GM21515 (cell line): ENCODE measurements at regions not wholly inside any gene's neighbourhood (a gene's known extent, or its start where the extent isn't known, plus 50 kb on each side); places are given as distances from the start of the nearest gene placed in this dataset.

Source experiments
- ATAC-seq: cut with Tn5 transposase; IDR thresholded peaks from one replicate; pipeline ENCODE4 v1.9.1; 2021; ENCODE audit not compliant: unreplicated experiment

DNA sequence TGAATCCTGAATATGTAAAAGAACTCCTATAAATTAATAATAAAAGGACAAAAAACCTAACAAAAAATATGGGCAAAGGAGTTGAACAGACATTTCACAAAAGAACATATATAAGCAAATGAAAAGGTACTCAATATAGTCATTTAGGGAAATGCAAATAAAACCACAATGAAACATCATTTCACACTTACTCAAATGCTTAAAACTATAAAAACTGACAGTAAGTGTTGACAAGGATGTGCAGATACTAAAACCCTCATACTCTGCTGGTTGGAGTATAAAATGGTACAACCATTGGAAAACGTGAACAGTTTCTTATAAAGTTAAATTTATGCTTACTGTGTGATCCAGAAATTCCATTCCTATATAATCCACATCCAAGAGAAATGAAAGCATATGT is 247.1 kb downstream of the GXYLT1 start:
- ATAC-seq, result no peak

DNA sequence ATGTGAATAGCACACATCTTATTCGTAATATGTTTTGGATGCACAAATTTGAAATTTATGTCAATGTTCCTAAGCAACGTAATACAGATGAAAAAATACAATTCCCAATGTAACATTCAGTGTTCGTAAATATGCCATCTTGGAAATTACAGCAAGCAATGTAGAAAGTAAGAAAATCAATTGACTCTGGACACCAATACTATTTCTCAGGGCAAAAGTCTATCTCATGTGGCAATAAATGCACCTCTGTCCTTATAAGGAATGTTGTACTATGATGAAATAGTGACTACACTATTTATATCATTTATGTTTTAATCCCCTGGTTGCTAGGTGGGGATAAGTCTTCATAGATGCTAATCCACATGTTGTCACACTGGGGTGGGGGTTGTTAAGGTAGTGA is 251.2 kb downstream of the GXYLT1 start:
- no peak for ATAC-seq

DNA sequence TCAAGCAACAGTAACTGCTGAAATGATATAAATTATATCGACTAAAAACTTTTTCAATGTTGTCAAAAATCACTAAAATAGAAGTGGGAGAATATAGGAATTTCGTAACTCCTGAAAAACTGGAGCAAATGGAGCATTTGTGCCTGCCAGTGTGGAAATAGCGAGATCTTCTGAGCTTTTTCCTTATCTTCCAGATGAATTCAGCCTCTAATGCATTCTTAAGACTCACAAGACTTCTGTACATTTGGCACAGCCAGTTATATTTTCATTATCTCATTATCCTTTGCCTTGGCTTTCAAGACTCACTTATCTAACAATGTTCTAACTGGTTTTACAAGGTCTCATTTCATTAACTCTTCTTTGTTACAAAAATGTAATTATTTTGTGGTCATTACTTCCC is 252.4 kb downstream of the GXYLT1 start:
- no peak for ATAC-seq

DNA sequence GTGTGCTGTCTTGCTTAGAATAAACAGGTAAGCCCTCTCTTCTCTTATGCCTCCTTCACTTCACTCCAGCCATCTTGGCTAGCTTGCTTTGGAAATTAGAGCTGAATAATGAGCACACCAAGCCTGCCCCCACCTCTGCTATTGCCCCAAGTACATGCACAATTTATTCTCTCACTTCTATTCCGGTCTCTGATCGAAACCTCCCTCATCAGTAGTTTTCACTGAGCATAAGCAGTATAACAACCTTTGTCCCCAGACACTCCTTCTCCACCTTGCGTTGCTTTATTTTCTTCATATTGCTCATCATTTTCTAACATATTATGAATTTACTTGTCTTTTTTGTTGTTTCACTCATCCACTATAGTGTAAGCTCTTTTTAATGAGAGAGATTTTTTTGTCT is 253.4 kb downstream of the GXYLT1 start:
- ATAC-seq, result no peak

DNA sequence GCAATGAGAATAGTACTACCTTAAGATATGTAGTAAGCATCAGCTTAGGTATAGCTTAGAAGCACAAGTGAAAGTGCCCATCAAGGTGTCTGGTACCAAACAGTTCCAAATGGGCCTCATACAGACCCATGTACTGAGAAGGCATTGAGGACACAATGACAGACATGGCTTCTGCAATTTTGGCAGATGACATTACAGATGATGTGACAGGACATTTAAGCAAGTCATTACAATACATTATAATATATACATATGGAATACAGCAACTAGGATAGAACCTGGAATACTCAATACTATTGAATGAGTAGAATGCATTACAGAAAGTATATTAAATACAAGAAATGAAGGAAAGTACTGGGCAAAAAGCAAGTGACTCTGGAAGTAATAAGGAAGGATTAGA is 256.4 kb downstream of the GXYLT1 start:
- ATAC-seq, result no peak

DNA sequence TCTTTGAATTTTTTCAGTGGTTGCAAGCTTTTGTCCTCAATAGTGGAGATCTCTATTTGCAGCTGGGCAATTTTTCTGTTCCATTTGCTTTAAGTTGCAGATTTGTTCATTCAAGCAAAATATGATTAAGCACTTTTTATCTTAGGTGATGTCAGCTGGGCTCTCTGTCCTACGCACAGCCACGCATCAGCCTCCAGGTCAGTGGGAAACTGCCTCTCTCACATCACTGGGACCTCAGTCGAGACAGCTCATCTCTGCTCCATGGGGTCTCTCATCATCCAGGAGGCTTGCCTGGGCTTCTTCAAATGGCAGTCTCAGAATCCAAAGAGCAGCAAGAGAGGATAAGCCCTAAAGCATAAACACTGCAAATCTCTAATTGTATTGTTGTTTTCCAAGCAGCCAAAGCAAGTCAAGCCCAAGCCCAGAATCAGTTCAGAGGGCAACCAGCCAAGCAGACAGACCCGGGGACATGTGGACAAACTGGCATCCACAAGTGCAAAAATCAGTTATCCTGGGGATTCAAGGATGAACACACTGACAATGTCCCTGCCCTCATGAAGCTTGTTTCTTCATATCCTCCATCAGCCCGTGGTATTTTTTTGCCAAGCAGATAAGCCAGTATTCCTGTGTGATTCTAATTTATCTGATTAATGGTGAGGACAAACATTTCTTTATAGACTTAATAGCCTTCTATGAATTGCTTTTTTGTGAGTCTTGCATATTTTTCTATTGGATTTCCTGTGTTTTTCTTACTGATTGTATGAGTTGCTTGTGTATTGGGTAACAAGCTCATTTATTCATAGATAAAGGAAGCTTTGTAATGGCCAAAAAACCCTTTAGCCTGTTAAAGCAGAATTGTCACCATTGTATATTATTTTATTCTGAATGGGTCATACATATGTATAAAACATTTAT is 262.5 kb downstream of the GXYLT1 start:
- ATAC-seq, result no peak

DNA sequence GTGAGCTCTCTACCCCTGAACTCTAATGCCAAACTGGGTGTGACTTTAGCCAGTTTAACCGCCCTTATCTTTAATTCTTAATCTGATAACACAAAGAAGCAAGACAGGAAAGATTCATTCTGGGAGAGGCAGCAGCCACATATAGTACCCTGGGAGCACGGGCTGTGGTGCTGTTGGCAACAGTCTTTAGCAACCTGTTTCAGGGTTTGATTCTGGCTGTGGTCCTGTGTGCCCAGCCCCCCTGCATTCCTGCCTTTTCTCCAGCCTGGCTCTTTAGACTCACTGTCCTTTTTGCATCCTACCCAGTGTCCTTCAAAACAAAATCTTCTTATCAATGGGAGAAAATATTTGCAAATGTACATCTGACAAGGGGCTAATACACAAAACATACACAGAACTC is 275.2 kb downstream of the GXYLT1 start:
- no peak for ATAC-seq

DNA sequence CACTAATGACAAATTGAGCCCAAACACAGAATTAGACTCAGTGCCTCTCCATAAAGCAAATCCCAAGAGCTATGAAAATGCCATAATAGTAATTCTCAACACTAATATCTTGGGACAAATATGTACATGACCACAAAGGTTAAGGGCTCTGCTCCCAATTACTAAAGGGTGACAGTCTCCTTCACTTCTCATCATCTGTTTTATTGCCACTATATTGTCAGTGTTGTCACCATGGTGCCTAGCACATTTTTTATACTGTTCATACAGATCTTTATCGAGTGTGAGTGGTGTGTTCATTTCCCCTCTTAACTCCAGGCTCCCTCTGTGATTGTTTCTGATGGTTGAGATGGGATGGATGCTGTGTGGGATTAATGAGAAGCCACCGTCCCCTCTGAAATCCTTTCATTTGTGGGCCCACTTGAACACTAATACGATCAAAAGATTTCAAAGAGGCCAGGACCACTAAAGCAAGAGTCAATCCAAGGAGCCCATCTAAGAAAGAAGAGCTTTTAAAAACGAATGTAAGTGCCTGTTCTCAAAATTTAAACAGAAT is 277.7 kb downstream of the GXYLT1 start:
- ATAC-seq, result no peak

DNA sequence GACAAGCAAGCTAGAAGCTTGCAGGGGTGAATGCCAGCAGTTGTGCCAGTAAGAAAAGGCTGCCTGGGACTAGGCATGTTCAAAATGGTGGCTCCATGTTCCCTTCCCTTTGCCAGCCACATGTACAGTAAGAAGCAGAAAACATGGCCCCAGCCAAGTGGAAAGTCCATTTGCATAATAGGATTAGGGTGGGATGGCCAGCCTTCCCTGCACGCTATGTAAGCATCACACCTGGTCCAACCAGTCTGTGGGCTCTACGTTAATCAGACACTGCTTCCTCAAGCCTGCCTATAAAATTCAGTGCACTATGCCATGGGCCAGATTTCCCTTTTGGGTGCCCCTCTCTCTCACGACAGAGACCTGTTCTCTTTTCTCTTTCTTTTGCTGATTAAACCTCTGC is 288.4 kb downstream of the GXYLT1 start:
- no peak for ATAC-seq

DNA sequence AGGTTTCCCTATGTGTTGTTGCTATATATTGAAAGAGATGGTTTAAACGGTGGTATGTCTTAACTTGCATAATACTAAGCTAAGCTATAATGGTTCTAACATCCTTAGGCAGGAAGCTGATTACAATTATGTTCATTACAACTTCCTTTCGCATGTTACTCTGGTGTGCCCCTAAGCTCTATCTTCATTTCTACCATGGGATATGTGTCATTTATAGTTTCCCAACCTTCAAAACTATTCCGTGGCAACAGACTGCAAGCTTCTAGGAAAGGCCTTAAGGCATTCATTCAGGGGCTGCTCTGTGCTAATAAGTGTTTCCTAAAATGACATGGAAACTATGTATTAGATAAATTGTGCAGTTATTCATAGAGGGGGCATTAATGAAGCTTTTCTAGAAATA is 294.6 kb downstream of the GXYLT1 start:
- ATAC-seq, result no peak

DNA sequence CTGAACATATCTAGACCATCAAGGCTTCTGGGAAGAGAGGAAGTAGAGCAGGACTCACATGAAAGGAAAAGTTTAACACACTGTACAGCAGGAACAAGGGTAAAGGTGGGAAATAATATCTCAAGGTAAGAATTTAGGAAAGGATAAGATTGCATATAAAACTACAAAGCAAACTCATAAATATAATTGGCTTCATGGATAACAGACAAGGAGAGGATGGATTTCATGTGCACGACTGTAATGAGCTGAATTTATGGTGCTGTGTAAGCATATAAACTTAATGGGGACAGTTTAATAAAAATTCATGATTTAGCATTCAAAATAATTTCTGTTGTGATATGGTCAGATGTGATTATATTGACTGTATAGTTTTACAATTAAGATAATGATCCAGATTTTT is 298.0 kb downstream of the GXYLT1 start:
- no peak for ATAC-seq

DNA sequence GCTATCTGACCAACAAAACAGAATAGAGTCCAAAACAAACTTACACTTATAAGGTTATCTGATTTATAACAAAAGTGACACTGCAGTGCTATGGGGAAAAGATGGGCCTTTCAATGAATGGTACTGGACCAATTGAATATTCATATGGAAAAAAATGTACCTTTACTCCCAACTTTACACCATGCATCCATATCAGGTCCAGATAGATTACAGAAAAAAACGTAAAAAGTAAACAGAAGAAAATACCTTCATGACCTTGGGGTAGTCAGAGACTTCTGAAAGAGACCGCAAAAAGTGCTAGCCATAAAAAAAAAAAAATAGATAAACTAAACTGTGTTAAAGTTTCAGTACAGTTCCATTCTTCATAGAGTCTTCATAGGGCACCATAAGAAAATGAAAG is 308.3 kb downstream of the GXYLT1 start:
- no peak for ATAC-seq

DNA sequence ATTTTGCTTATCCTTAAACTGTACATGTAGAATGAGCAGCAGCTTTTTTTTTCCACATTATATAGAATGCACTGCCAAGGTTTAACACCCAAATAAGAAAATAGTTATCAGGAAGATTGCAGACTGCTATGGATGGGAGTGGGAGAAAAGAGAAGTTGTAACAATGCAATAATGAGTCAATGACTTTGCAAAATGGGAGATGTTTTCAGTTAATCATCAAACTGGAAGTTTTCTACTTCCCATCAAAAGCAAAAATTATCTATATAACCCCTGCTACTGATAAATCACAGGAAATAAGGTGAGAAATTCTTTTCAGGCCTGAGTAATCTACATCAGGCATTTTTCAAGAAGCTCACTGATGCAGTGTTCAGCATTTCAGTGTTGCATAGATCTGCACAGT is 309.1 kb downstream of the GXYLT1 start:
- ATAC-seq, result no peak

DNA sequence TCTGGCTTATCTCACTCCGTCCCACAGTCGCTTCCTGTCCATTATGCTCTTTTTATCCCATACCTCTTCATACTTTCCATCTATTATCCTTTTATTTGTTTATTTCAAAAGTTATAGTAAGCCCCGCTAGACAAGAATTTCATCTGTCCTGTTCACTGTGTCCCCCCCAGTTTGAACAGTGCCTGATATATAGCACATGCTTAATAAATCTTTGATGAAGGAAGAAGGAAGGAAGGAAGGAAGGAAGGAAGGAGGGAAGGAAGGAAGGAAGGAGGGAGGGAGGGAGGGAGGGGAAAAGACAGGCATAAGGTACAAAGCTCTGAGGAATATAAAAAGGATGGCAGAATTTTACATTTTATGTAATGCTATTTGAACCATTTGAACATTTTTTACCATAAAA is 324.7 kb downstream of the GXYLT1 start:
- no peak for ATAC-seq

DNA sequence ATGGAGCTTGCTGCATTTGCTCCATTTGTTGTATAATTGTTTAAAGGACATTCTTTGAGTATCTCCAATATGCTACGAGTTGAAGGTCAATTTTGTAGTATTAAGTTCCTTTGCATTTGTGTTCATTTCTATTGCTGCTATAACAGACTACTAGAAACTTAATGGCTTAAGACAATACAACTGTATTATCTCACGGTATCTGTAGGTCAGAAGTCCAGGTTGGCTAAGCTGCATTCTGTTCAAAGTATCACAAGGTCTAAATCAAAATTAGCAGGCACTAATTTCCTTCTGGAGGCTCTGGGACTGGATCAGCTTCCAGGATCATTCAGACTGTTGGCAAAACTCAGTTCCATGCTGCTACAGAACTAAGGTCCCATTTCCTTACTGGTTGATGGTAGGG is 340.6 kb downstream of the GXYLT1 start:
- ATAC-seq, result no peak

DNA sequence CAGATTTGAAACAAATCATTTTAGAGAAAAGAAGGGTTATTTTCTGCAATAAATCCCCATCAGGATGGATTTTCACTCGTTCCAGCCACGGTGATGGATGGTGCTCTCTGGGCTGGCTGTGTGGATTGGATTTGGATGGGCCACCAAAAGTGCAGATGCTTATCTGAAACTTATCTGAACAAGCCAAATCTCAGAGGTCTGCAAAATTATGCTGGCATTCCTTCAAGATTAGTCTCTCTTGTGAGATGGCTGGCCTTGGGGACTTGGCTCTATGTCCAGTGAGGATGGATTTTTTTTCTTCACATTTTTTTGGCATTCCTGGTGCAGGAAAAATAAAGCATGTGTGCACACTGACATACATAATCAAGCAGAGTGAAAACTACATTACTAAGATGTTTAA is 341.9 kb downstream of the GXYLT1 start:
- no peak for ATAC-seq

DNA sequence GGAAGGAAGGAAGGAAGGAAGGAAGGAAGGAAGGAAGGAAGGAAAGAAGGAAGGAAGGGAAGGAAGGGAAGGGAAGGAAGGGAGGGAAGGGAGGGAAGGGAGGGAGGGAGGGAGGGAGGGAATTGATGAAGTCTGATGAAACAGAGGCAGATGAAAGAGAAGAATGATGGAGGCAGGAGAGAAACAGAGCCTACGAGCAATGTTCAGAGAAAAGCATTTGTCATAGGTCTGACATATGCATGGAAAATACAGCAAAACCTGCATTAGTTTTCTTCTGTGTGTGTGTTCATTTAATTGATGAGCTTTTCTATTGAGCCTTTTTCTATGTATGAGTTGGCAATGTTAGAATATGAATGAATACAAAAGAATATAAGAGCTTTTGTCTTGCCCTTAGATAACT is 343.4 kb downstream of the GXYLT1 start:
- ATAC-seq, result no peak

DNA sequence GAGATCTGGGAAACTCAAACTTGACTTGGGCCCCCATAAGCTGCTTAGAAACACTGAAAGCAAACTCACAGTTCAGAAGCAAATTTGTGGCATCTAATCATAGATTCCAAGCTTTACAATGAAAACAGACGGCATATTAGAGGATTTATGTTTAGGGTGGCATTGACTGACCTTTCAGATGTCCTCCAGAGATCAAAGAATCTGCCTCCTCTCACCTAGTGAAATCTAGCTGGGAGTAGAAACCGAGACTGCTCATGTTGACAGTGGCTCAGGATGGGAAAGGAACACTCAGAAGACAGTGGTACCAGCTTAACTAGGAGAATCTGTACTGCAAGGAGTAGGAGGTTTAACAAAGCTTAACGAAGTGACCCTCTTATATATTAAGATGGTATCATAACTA is 345.0 kb downstream of the GXYLT1 start:
- no peak for ATAC-seq

DNA sequence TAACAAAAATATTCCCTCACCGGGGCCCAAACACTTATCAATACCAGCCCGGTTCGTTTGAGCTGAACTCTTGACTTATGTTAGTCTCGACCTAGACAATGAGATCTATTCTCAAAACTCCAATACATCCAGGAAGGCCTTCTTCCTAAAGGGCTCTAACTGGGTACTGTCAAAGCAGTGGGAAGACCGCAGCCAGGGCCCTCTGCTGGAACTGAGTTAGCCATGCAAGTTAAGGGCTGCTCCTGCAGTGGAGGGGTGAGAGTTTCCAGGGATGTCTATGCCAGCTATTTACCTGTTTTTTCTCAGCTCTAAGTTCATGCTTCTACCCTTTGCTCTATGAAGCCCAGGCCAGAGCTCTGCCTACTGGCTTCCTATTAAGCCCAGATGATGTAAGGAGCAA is 348.8 kb downstream of the GXYLT1 start:
- no peak for ATAC-seq

DNA sequence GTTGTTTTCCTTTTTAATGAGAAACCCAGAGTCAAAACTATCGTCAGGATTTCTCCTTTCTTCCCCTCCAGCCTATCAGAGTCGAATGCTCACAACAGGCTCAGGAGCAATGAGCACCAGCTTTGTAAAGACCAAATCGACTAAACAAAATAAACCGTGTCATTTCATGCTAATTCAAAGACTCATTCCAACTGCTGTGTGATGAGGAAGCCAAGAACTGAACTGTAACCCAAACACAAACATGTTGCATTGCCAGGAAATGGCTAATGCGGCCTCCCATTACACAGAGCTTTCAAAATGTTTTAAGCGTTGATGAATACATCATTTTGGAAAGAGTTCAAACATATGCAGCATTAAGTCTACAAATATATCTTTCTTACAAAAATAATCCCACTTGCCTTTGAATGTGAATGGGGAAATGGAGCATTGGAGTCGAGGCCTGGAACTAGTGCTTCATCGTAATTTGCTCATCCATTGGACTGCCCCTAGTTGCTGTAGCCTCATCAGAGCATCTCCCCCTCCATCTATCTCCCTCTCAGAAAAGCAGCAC is 349.5 kb downstream of the GXYLT1 start:
- ATAC-seq, result no peak

DNA sequence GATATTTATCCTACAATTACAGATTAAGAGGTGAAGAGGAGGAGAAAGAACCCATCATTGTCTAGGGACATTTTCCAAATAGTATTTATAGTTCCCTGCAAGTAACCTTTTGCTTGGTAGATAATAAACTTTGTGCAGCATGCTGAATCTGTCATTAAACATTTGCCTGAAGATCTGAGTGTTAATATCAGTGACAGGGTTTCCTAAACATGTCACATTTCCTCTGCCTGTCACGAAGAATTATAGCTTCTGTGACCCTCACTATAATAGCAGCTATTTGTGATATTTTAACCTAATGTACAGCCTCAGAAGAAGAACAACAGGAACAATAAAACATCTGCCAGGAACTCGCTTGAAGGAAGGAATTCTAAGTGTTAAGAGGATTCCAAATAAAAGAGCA is 350.3 kb downstream of the GXYLT1 start:
- ATAC-seq, result no peak

DNA sequence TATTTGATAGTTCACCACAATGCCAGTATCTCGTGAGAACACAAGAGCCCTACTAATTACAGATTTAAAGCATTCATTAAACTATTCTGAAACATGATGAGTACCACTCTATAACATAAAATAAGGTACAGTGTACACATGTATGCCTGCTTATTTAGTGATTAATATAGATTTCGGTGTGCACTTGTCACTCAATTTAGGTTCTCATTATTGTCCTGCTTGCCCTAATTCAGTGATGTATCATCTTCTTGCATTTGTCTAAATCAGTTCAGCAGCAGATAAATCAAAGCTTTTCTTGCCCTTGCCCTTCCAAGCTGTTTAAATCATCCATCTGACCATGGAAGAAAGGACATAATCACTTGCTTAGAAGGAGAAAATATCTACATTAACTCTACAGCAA is 359.7 kb downstream of the GXYLT1 start:
- no peak for ATAC-seq

DNA sequence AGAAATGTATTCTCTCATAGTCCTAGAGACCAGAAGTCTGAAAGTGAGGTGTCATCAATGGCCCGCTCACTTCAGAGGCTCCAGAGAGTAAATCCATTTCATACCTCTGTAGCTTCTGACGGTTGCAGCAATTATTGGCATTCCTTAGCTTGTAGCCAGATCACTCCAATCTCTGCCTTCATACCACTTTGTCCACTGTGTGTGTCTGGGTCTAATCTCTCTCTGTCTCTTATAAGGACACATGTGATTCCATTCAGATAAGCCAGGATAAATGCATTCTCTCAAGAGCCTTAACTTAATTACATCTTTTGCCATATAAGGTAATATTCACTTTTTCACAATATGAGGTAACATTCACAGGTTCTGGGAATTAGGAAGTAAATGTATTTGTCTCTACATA is 365.7 kb downstream of the GXYLT1 start:
- no peak for ATAC-seq
